HCT116 (cell line): ENCODE measurements at regions not wholly inside any gene's neighbourhood (a gene's known extent, or its start where the extent isn't known, plus 50 kb on each side); places are given as distances from the start of the nearest gene placed in this dataset.

Experiments
- CEBPB ChIP-seq: IDR thresholded peaks from 2 replicates; pipeline ENCODE4 v1.6.1; 2012; ENCODE audit warnings: low read depth
- ELF1 ChIP-seq: IDR thresholded peaks from 2 replicates; pipeline ENCODE4 v1.6.1; 2012; ENCODE audit warnings: low read depth, borderline replicate concordance
- EZH2 ChIP-seq: fragments of 200-600 bp; sonication (generic); IDR thresholded peaks from 2 replicates; pipeline ENCODE4 v1.6.1; 2017; ENCODE audit warnings: antibody characterized with exemption, mixed run types
- EZH2phosphoT487 ChIP-seq: fragments of 200-600 bp; IDR thresholded peaks from 2 replicates; pipeline ENCODE4 v1.6.1; 2018; ENCODE audit warnings: antibody characterized with exemption, borderline replicate concordance
- FOSL1 ChIP-seq: IDR thresholded peaks from 2 replicates; pipeline ENCODE4 v1.6.1; 2012; ENCODE audit warnings: low read depth
- POLR2A ChIP-seq: IDR thresholded peaks from 2 replicates; pipeline ENCODE4 v1.7.0; 2011; ENCODE audit warnings: borderline replicate concordance; ENCODE audit not compliant: insufficient read depth, insufficient read length; ENCODE audit errors: extremely low read depth
- POLR2AphosphoS5 ChIP-seq: IDR thresholded peaks from 2 replicates; pipeline ENCODE4 v1.6.1; 2011; ENCODE audit warnings: mild to moderate bottlenecking, low read depth, low read length, moderate library complexity
- RAD21 ChIP-seq: IDR thresholded peaks from 2 replicates; pipeline ENCODE4 v1.6.1; 2012; ENCODE audit warnings: low read depth, mild to moderate bottlenecking
- REST ChIP-seq: IDR thresholded peaks from 2 replicates; pipeline ENCODE4 v1.6.1; 2012; ENCODE audit warnings: low read depth
- SIN3A ChIP-seq: IDR thresholded peaks from 2 replicates; pipeline ENCODE4 v1.6.1; 2012; ENCODE audit warnings: low read depth
- TF ChIP-seq, protein P1 (sequence below), 3 experiments: fragments of 200-600 bp in 1 of 3; sonication (generic) in 1 of 3; IDR thresholded peaks in 2 of 3; conservative IDR thresholded peaks in 1 of 3; 2 replicates each; pipeline ENCODE4 v1.5.1; 2012 to 2017; ENCODE audit warnings: low read depth in 2 of 3, low read length in 2 of 3, antibody characterized with exemption in 1 of 3, borderline replicate concordance in 1 of 3, control low read depth in 1 of 3, mild to moderate bottlenecking in 1 of 3, mixed read lengths in 1 of 3, mixed run types in 1 of 3, moderate library complexity in 1 of 3; ENCODE audit not compliant: insufficient read depth in 1 of 3
- TF ChIP-seq, protein P2 (sequence below): IDR thresholded peaks from 2 replicates; pipeline ENCODE4 v1.6.1; 2012

GRCh38 chr16:54361246-54361645 is 74.7 kb upstream of the IRX3 start:
- TF ChIP-seq EZH2phosphoT487 (no peak), POLR2AphosphoS5 (no peak), REST (no peak), EZH2 (no peak), RAD21 (no peak), FOSL1 (no peak), POLR2A (no peak), CEBPB (no peak), SIN3A (no peak), ELF1 (no peak)
- TF ChIP-seq, protein P1, sequence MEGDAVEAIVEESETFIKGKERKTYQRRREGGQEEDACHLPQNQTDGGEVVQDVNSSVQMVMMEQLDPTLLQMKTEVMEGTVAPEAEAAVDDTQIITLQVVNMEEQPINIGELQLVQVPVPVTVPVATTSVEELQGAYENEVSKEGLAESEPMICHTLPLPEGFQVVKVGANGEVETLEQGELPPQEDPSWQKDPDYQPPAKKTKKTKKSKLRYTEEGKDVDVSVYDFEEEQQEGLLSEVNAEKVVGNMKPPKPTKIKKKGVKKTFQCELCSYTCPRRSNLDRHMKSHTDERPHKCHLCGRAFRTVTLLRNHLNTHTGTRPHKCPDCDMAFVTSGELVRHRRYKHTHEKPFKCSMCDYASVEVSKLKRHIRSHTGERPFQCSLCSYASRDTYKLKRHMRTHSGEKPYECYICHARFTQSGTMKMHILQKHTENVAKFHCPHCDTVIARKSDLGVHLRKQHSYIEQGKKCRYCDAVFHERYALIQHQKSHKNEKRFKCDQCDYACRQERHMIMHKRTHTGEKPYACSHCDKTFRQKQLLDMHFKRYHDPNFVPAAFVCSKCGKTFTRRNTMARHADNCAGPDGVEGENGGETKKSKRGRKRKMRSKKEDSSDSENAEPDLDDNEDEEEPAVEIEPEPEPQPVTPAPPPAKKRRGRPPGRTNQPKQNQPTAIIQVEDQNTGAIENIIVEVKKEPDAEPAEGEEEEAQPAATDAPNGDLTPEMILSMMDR (IDR thresholded peaks at IDR 0.05 in 2 of 3, conservative IDR thresholded peaks at IDR 0.05 in 1 of 3; ENCODE audit: borderline replicate concordance in 1 of 3, insufficient read depth in 1 of 3, low read depth in 2 of 3, low read length in 2 of 3) = no peak
- TF ChIP-seq, protein P2, sequence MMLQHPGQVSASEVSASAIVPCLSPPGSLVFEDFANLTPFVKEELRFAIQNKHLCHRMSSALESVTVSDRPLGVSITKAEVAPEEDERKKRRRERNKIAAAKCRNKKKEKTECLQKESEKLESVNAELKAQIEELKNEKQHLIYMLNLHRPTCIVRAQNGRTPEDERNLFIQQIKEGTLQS = no peak
